ENCODE measurements at regions not wholly inside any gene's neighbourhood (a gene's known extent, or its start where the extent isn't known, plus 50 kb on each side); places are given as distances from the start of the nearest gene placed in this dataset.
"Not testable (repeated sequence)": the region's sequence is repeated elsewhere in the genome, so short reads cannot be mapped to it uniquely, and the experiment has no call there.

GRCh38 chr7:24049296-24049695 is 234.7 kb upstream of the NPY start:
- DNase-seq (ENCODE audit: extremely low read depth in 1 of 2, low read depth in 1 of 2) = no peak

DNA sequence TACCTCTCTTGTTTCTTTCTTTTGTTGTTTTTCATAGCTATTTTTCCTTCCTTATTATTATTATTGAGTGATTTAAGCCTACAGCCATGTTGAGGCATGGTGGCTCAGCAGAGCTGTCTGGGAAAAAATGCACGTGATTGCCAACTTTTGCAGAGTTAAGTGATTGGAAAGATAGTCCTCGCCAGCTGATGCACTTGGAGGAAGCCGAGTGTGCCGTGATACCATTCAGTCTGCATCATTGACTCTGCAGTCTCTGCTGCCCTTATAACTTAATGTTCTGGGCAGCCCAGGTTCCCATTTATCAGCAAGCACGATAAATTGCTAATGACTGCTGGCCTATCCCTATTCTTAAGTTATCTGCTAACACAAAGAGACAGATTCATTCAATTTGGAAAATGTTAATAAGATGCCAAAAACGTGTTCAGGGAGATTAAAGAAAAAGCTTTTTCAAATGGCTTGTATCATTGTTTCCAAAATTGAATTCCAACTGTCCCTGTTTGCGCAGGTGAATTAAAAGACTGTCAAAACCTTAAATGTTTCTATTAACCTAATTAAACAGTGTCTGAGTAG is 232.9 kb upstream of the NPY start:
- no peak for DNase-seq (ENCODE audit: extremely low read depth in 1 of 2, low read depth in 1 of 2)

DNA sequence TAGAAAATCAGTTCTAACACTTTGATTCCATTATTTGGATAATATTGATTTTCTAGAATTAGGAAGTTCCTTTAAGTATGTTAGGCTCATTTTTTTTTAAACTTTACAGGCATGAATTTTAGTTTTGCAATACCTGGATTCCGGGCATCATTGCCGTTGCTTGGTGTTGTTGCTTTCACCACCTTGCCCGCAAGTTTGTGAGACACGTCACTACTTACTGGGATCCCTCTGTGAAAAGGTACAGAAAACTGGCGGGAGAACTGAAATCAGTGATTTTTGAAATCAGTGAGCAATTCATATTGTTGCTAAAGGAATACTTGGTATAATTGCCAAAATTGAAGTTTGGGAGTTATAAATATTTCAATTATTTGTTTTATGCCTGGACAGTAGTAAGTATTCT is 232.3 kb upstream of the NPY start:
- no peak for DNase-seq (ENCODE audit: extremely low read depth in 1 of 2, low read depth in 1 of 2)

DNA sequence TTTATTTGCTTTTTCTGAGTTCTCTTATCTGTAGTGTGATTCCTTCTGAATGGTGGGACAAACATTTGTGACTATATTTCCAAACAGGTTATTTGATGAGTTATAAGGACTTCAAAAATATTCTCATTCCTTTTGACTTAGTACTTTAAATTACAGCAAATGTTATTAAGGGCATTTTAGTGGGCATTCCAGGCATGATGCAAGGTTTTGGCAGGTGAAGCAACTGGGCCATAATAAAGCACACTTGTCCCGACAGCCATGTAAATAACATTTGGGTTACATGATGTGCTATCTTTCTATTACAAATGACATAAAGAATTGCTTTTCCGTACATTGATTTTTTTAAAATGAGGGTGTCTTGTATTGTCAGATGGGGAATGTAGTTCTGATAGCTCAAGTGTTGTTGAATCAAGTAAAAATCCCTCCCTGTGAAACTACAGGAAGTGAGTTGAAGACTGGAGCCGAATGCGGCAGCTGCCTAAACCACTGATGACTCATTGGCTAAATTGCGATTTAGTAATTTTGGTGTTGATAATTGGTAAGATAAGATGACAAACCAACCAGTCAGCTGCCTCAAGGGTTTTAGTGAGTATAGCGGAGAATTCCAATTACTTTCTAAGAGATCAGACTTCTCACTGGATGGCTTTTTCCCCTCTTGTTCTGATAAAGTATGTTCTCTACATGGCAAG is 231.3 kb upstream of the NPY start:
- DNase-seq (ENCODE audit: extremely low read depth in 1 of 2, low read depth in 1 of 2) = no peak

GRCh38 chr7:24054236-24054635 is 229.8 kb upstream of the NPY start:
- no peak for DNase-seq (ENCODE audit: extremely low read depth in 1 of 2, low read depth in 1 of 2)

DNA sequence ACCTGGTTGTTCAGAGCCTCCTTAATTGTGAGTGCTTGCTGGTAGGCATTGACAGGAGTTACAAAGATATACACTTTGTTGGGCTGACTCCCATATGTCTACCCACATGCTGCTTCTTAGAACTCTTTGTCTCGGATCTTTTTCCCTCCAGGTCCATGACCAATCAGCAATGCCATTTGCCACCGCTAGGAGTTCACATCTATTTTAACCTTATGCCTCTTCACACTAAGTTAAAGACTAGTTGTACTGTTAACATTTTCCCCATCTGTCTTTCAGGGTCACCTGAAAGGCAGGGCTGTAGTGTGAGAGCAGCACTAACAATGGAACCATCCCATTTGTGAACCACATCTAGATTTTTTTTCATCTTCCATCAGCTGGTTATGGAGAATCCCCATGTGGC is 226.7 kb upstream of the NPY start:
- no peak for DNase-seq (ENCODE audit: extremely low read depth in 1 of 2, low read depth in 1 of 2)

DNA sequence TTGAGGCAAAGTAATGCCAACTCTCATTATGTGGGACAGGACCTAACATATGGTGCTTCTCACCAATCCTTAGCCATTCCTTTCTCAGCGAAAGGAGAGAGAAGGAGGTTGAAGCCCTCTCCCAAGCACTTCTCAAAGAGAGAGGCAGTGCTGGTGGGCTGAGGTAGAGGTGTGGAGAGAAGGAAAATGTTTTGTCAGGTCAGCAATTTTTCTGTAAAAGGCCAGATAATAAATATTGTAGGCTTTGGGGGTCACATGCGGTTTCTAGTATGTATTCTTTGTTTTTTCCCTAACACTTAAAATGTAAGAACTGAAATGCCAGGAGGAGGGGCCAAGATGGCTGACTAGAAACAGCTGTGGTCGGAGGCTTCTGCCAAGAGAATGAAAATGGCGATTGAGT is 225.0 kb upstream of the NPY start:
- DNase-seq (ENCODE audit: extremely low read depth in 1 of 2, low read depth in 1 of 2) = no peak

DNA sequence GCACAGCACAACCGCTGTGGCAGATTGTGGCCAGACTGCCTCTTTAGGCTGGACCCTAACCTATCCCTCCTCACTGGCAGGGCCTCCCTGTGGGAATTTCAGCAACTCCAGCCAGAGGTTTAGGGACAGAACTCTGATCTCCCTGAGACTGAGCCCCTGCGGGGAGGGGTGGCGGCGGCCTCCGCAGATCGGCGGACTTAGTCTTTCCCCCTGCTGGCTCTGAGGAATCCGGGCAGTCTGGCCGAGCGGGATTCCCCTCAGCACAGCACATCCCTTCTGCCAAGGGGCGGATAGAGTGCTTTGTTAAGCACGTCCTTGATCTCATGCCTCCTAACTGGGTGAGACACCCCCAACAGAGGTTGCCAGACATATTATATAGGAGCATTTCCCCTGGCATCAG is 224.2 kb upstream of the NPY start:
- no peak for DNase-seq (ENCODE audit: extremely low read depth in 1 of 2, low read depth in 1 of 2)

GRCh38 chr7:24063721-24064120 is 220.3 kb upstream of the NPY start:
- DNase-seq (ENCODE audit: extremely low read depth in 1 of 2, low read depth in 1 of 2) = no peak

DNA sequence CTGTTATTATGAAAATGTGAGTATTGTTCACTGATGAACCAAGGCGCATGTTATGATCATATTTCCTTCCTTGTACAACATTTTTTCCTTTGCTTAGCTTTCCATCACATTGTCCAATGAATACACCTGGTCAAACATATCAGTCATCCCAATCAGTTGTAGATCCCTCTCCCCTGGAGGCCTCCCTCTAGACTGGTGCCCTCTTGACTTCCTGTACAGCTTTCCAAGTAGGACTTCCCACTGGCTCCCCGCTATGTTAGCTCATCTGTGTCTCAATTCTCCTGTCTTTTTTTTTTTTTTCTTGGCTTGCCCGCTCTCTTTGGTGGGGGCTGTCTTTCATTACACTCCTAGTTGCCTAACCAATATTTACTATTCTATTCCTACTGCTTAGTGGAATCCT is 214.2 kb upstream of the NPY start:
- DNase-seq (ENCODE audit: extremely low read depth in 1 of 2, low read depth in 1 of 2) = no peak

DNA sequence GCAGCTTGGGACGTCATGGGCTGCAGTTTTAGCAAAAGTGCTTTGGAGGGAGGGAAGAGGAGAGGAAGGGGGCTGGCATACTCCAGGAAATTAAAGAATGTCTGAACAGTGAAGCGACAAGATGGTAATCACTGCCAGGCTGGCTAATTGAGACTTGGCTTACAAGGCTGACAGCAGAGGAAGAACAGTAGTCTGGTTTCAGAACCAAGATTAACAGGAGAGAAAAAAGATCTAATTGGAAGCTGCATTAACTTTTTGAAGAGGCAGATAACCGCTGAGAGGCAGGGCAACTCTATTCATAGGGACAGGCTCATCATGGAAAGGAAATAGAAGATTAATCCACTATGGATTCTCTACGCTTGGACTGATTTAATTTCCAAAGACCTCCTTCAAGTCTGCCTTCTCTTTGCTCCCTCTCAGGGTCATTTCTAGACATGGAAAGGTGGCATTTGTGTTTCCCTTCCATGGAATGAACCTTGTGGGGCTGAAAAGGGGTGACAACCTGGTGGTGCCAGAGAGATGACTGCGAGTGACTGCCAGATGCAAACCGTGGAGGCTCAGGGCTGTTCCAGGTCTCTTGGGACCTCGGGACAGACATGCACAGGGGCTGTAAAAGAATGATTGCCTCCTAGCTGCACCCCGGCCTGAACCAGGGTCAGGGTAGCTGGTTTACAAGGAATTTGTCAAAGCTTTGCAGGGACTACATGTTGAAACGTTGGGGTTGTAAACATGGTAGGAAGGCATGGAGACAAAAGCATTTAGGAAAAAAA is 210.2 kb upstream of the NPY start:
- DNase-seq (ENCODE audit: extremely low read depth in 1 of 2, low read depth in 1 of 2) = no peak

DNA sequence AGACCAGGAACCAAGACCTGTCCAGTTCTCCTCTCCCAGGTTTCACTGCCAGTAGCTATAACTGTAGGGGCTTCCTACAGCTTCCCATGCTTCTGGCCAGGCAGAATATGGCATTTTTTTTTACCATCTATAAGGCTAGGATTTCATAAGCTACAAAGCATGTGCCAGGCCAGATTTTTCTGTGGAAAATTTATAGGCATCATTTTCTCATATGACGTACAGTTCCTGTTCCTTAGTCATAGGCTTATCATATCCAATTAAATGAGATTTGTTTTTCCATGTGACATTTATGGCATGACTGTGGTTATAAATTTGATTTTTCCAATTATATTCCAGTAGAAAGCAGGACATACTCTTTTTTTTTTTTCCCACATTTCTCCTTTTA is 208.6 kb upstream of the NPY start:
- no peak for DNase-seq (ENCODE audit: extremely low read depth in 1 of 2, low read depth in 1 of 2)

GRCh38 chr7:24082826-24083225 is 201.2 kb upstream of the NPY start:
- DNase-seq (ENCODE audit: extremely low read depth in 1 of 2, low read depth in 1 of 2) = no peak

DNA sequence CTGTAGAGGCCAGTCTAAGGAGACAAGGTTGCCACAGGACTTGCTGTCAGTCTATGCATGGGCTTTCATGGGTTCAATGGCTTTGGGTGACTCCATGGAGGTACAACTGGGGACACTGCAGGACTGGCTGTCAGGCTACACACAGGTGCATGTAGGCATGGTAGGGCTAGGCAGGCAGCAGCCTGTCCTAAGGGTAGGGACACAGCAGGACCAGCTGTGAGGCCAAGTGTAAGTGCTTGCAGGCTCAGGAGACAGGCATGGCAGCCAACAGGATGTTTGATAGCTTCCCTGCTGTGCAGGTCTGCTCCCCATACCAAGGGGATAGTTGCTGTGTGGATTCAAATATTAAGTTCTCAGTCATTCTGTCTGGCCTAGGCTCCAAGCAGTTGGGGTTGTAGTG is 181.0 kb upstream of the NPY start:
- DNase-seq (ENCODE audit: extremely low read depth in 1 of 2, low read depth in 1 of 2) = no peak

- no peak for DNase-seq (ENCODE audit: extremely low read depth in 1 of 2, low read depth in 1 of 2)
Measured at GRCh38 chr7:24108906-24109376, 175.0 kb upstream of the NPY start.

- DNase-seq (ENCODE audit: extremely low read depth in 1 of 2, low read depth in 1 of 2) = no peak
Measured at GRCh38 chr7:24110056-24110455, 173.9 kb upstream of the NPY start.

- DNase-seq (ENCODE audit: extremely low read depth in 1 of 2, low read depth in 1 of 2) = no peak
Measured at GRCh38 chr7:24113506-24113905, 170.5 kb upstream of the NPY start.

GRCh38 chr7:24115661-24116060 is 168.3 kb upstream of the NPY start:
- no peak for DNase-seq (ENCODE audit: extremely low read depth in 1 of 2, low read depth in 1 of 2)

GRCh38 chr7:24117903-24118499 is 166.0 kb upstream of the NPY start:
- DNase-seq (ENCODE audit: extremely low read depth in 1 of 2, low read depth in 1 of 2) = not testable (repeated sequence)

DNA sequence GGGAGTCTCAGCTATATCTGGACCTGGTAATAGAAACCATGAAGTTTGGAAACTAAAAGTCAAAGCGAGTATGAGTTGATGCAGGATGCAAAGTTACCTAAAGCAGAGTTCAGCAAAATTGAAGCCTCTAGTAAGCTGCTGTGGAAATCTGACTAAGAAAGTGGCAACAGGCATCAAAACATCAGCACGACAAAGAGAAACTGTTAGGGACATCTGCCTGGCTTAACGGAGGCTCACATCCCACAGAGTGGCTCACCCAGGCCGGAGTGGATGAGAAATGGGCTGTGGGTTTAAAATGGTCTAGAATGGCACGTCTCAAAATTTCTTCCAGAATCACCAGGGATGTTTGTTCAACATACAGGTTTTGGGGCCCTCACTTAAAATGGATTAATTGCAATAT is 164.1 kb upstream of the NPY start:
- DNase-seq (ENCODE audit: extremely low read depth in 1 of 2, low read depth in 1 of 2) = no peak

DNA sequence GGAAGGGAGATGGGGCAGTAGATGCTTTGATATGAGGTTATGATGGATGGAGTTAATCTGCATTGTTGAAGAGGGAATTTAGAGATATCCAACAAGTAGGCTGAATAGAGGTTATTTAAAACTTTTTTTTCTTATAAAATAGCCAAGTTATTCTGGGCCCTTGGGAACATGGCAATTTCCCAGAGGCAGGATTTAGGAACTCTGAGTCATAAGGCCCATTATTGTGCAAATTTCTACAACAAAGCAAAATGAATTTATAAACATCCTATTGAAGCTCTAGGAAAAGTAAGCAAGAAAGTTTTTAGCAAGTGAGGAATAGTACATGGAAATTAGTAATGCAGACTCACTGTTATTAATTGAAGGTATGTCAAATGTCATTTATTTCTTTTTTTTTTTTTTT is 160.9 kb upstream of the NPY start:
- DNase-seq (ENCODE audit: extremely low read depth in 1 of 2, low read depth in 1 of 2) = no peak

DNA sequence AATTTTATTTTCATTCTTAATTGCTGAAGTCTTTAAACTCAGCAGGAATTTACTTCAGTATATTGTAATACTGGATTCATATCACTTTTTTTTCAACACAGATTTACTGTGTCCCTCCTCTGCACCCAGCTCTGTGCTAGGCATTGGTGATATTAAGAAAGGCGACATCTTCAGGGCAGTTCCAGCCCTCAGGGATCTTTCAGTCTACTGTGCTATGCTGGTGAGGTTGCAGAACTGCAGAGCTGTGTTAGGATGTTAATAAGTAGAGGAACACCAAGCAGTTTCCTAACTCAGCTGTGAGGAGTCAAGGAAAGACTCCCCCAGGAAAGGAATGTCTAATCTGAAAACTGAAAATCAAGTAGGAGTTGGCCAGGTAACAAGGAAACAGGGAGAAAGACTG is 158.2 kb upstream of the NPY start:
- DNase-seq (ENCODE audit: extremely low read depth in 1 of 2, low read depth in 1 of 2) = no peak

All from stimulated activated CD8-positive, alpha-beta memory T cell treated with anti-CD3 and anti-CD28 coated beads, Interleukin-7, amount 100 ng/mL, for 48 hours (primary cell).